ENCODE measurements at regions not wholly inside any gene's neighbourhood (a gene's known extent, or its start where the extent isn't known, plus 50 kb on each side); places are given as distances from the start of the nearest gene placed in this dataset.

DNA sequence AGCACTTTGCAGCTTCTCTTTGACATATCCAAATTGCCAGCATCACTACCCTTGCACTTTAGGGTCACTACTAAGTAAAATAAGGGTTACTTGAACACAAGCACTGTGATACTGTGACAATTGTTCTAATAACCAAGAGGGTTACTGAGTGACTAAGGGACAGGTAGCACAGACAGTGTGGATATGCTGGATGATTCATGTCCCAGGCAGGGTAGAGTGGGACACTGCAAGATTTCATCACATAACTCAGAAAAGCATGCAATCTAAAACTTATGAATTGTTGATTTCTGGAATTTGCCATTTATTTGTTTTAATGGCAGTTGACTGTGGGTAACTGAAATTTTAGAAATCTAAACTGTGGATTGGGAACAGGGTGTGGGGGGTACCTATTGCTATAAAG, 218.8 kb downstream of the KITLG start:
- TF ChIP-seq EZH2 (IDR thresholded peaks at IDR 0.05; ENCODE audit: borderline replicate concordance, low read depth, low read length, poor library complexity, severe bottlenecking), result no peak
- TF ChIP-seq, protein P1, sequence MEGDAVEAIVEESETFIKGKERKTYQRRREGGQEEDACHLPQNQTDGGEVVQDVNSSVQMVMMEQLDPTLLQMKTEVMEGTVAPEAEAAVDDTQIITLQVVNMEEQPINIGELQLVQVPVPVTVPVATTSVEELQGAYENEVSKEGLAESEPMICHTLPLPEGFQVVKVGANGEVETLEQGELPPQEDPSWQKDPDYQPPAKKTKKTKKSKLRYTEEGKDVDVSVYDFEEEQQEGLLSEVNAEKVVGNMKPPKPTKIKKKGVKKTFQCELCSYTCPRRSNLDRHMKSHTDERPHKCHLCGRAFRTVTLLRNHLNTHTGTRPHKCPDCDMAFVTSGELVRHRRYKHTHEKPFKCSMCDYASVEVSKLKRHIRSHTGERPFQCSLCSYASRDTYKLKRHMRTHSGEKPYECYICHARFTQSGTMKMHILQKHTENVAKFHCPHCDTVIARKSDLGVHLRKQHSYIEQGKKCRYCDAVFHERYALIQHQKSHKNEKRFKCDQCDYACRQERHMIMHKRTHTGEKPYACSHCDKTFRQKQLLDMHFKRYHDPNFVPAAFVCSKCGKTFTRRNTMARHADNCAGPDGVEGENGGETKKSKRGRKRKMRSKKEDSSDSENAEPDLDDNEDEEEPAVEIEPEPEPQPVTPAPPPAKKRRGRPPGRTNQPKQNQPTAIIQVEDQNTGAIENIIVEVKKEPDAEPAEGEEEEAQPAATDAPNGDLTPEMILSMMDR (conservative IDR thresholded peaks at IDR 0.05; ENCODE audit: low read depth, low read length), result no peak
- ChIA-PET POLR2A (ENCODE audit: low non-redundant PET) (no interaction called here), CTCF (no interaction called here)
- Histone ChIP-seq H3K4me3 (ENCODE audit: low read depth, low read length, poor library complexity, severe bottlenecking) (no peak overlapping the region), H3K4me1 (ENCODE audit: insufficient read depth, low read length, poor library complexity, severe bottlenecking) (no peaks in the 10 kb centered on the region), H3K9me3 (ENCODE audit: low read depth, low read length, poor library complexity, severe bottlenecking) (no peaks in the 10 kb centered on the region), H3K36me3 (ENCODE audit: insufficient read depth, low read length, poor library complexity, severe bottlenecking) (no peaks in the 10 kb centered on the region), H3K27me3 (replicated peaks; ENCODE audit: insufficient read depth, low read depth, low read length, poor library complexity) (no peaks in the 10 kb centered on the region), H3K27ac (ENCODE audit: low read depth, low read length, poor library complexity, severe bottlenecking) (no peak overlapping the region)
- DNase-seq (ENCODE audit: low spot score), result no peak
- intact Hi-C loops (cut with micrococcal nuclease; ENCODE audit: unreplicated experiment), result no loop called here
- no TSS peak for BruUV-seq (replicated peaks)

DNA sequence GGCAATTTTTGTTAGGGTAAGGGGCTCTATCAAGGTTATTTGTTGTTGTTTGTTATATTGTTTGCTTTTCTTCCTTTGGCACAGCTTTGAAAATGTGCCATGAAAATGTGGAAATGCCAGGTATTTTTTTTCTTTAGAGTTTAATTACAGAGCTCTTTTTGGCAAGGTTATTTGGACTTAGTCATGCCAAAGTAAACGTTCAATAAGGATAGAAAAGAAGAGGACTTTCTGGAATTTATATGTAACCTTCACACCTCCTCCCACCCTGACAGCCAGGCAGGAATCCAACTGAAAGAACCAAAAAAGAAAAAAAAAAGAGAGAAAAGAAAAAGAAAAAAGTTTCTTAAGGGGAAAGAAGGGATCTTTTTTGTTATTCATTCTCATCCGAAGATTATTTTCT, 217.8 kb downstream of the KITLG start:
- no peaks in the 10 kb centered on the region for H3K36me3 ChIP-seq (ENCODE audit: insufficient read depth, low read length, poor library complexity, severe bottlenecking)
- no peak overlapping the region for H3K4me3 ChIP-seq (ENCODE audit: low read depth, low read length, poor library complexity, severe bottlenecking)
- ChIA-PET CTCF (no interaction called here), POLR2A (ENCODE audit: low non-redundant PET) (no interaction called here)
- no peaks in the 10 kb centered on the region for H3K4me1 ChIP-seq (ENCODE audit: insufficient read depth, low read length, poor library complexity, severe bottlenecking)
- no peaks in the 10 kb centered on the region for H3K27me3 ChIP-seq (replicated peaks; ENCODE audit: insufficient read depth, low read depth, low read length, poor library complexity)
- TF ChIP-seq, protein P1 (conservative IDR thresholded peaks at IDR 0.05; ENCODE audit: low read depth, low read length), result no peak
- TF ChIP-seq EZH2 (IDR thresholded peaks at IDR 0.05; ENCODE audit: borderline replicate concordance, low read depth, low read length, poor library complexity, severe bottlenecking), result no peak
- no TSS peak for BruUV-seq (replicated peaks)
- H3K27ac ChIP-seq (ENCODE audit: low read depth, low read length, poor library complexity, severe bottlenecking), result no peak overlapping the region
- no peak for DNase-seq (ENCODE audit: low spot score)
- H3K9me3 ChIP-seq (ENCODE audit: low read depth, low read length, poor library complexity, severe bottlenecking), result no peaks in the 10 kb centered on the region
- intact Hi-C loops (cut with micrococcal nuclease; ENCODE audit: unreplicated experiment), result no loop called here

- no peak for TF ChIP-seq EZH2 (IDR thresholded peaks at IDR 0.05; ENCODE audit: borderline replicate concordance, low read depth, low read length, poor library complexity, severe bottlenecking)
- POLR2A ChIA-PET (ENCODE audit: low non-redundant PET), result no interaction called here
- Histone ChIP-seq H3K27me3 (replicated peaks; ENCODE audit: insufficient read depth, low read depth, low read length, poor library complexity) (no peaks in the 10 kb centered on the region), H3K27ac (ENCODE audit: low read depth, low read length, poor library complexity, severe bottlenecking) (no peak overlapping the region), H3K9me3 (ENCODE audit: low read depth, low read length, poor library complexity, severe bottlenecking) (no peaks in the 10 kb centered on the region), H3K4me3 (ENCODE audit: low read depth, low read length, poor library complexity, severe bottlenecking) (no peak overlapping the region), H3K4me1 (ENCODE audit: insufficient read depth, low read length, poor library complexity, severe bottlenecking) (no peaks in the 10 kb centered on the region), H3K36me3 (ENCODE audit: insufficient read depth, low read length, poor library complexity, severe bottlenecking) (no peaks in the 10 kb centered on the region)
- intact Hi-C loops (cut with micrococcal nuclease; ENCODE audit: unreplicated experiment), result no loop called here
- BruUV-seq (replicated peaks), result no TSS peak
- CTCF ChIA-PET, result no interaction called here
- DNase-seq (ENCODE audit: low spot score), result no peak
Measured at GRCh38 chr12:88365403-88365802, 214.9 kb downstream of the KITLG start.

DNA sequence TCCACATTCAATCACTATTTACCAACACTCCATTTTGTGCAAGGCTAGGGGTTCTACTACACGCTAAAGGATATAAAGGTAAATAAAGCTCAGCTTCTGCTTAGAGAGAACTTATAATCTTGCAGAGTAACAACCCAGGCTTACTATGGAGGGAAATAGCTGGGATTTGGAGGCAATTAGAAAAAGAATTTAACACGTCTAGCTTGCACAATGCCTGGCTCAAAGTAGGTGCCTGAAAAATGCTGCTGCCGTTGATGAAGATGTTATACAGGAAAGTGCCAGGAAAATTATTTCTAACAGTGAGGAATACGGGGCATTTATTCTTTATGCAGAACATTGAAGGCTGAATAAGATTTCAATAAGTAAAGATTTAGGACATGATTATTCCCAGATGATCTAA, 214.2 kb downstream of the KITLG start:
- intact Hi-C loops (cut with micrococcal nuclease; ENCODE audit: unreplicated experiment), result no loop called here
- DNase-seq (ENCODE audit: low spot score), result no peak
- Histone ChIP-seq H3K9me3 (ENCODE audit: low read depth, low read length, poor library complexity, severe bottlenecking) (no peaks in the 10 kb centered on the region), H3K27ac (ENCODE audit: low read depth, low read length, poor library complexity, severe bottlenecking) (no peak overlapping the region), H3K4me1 (ENCODE audit: insufficient read depth, low read length, poor library complexity, severe bottlenecking) (no peaks in the 10 kb centered on the region), H3K36me3 (ENCODE audit: insufficient read depth, low read length, poor library complexity, severe bottlenecking) (no peaks in the 10 kb centered on the region), H3K27me3 (replicated peaks; ENCODE audit: insufficient read depth, low read depth, low read length, poor library complexity) (no peaks in the 10 kb centered on the region), H3K4me3 (ENCODE audit: low read depth, low read length, poor library complexity, severe bottlenecking) (no peak overlapping the region)
- TF ChIP-seq, protein P1 (conservative IDR thresholded peaks at IDR 0.05; ENCODE audit: low read depth, low read length), result no peak
- TF ChIP-seq EZH2 (IDR thresholded peaks at IDR 0.05; ENCODE audit: borderline replicate concordance, low read depth, low read length, poor library complexity, severe bottlenecking), result no peak
- CTCF ChIA-PET, result no interaction called here
- POLR2A ChIA-PET (ENCODE audit: low non-redundant PET), result no interaction called here
- BruUV-seq (replicated peaks), result no TSS peak

Measured in A673 (cell line).